HepG2 (cell line): ENCODE measurements at regions not wholly inside any gene's neighbourhood (a gene's known extent, or its start where the extent isn't known, plus 50 kb on each side); places are given as distances from the start of the nearest gene placed in this dataset.

Experiments used
- ATAC-seq: fragments of 200-7000 bp; cut with Tn5 transposase; 3 replicates; pipeline ENCODE4 v1.9.1; 2020; ENCODE audit warnings: mild to moderate bottlenecking, moderate library complexity
- BruUV-seq: library from RNA; stranded (reverse); fragments of 400-500 nt; replicated peaks from 2 replicates; lab custom pipeline; 2021; lab: Mats Ljungman, UMichigan
- CTCF ChIA-PET: fragments of 300-600 bp; formaldehyde crosslinking; extraction: SDS; loops from one replicate; lab custom pipeline; 2021; ENCODE audit warnings: low total read pairs, inconsistent platforms, low intra/inter-chr PET ratio; lab: Yijun Ruan, JAX
- POLR2A ChIA-PET: fragments of 350-600 bp; sonication (Branson Sonifier 250); formaldehyde crosslinking; loops from one replicate; lab custom pipeline; 2020; ENCODE audit warnings: antibody characterized with exemption, inconsistent platforms; lab: Yijun Ruan, JAX
- DNase-seq: peaks from one replicate; pipeline ENCODE4 v3.0.0-alpha.2; 2015; ENCODE audit warnings: low spot score
- FAIRE-seq: peaks from 3 replicates; lab custom pipeline; 2011; peaks lifted over from hg19 to GRCh38; lab: Jason Lieb, UNC
- H2AFZ ChIP-seq: one replicate; pipeline ENCODE4 v1.6.1; 2011; ENCODE audit warnings: low read length, inconsistent platforms
- H3K27ac ChIP-seq: fragments of 300-600 bp; 3 replicates; pipeline ENCODE4 v1.8.0; 2011; ENCODE audit warnings: mixed run types, mild to moderate bottlenecking, mixed read lengths, low read length, inconsistent platforms; ENCODE audit not compliant: insufficient read depth; ENCODE audit errors: extremely low read length
- H3K27me3 ChIP-seq, 2 experiments: fragments of 200-600 bp in 1 of 2; 2 replicates in 1 of 2; 3 replicates in 1 of 2; pipeline versions ENCODE4 v1.6.0 to v1.8.0; 2011; ENCODE audit warnings: low read length in 2 of 2, mild to moderate bottlenecking in 2 of 2, moderate library complexity in 2 of 2, inconsistent platforms in 1 of 2; ENCODE audit not compliant: insufficient read depth in 2 of 2, control insufficient read depth in 1 of 2
- H3K36me3 ChIP-seq, 2 experiments: fragments of 200-600 bp in 1 of 2; replicated peaks in 1 of 2; 2 replicates in 1 of 2; 3 replicates in 1 of 2; pipeline versions ENCODE4 v1.5.1 to v1.8.0; 2011; ENCODE audit warnings: low read length in 2 of 2, inconsistent platforms in 1 of 2; ENCODE audit not compliant: insufficient read depth in 2 of 2, control insufficient read depth in 1 of 2
- H3K4me1 ChIP-seq: 2 replicates; pipeline ENCODE4 v1.5.1; 2012; ENCODE audit warnings: low read length, inconsistent platforms; ENCODE audit not compliant: insufficient read depth
- H3K4me2 ChIP-seq: 2 replicates; pipeline ENCODE4 v1.6.0; 2011; ENCODE audit warnings: low read depth, low read length, inconsistent platforms
- H3K4me3 ChIP-seq, 3 experiments: fragments of 200-600 bp in 1 of 3; sonication (generic), shearing (Covaris generic) in 1 of 3; replicated peaks in 1 of 3; 2 replicates each; pipeline ENCODE4 v1.5.1; 2011 to 2016; ENCODE audit warnings: low read length in 3 of 3, inconsistent platforms in 2 of 3, low read depth in 2 of 3, mild to moderate bottlenecking in 2 of 3, control low read depth in 1 of 3, mixed read lengths in 1 of 3; ENCODE audit not compliant: insufficient read depth in 1 of 3
- H3K79me2 ChIP-seq: one replicate; pipeline ENCODE4 v1.6.1; 2011; ENCODE audit warnings: low read length, inconsistent platforms; ENCODE audit not compliant: insufficient read depth
- H3K9ac ChIP-seq: 2 replicates; pipeline ENCODE4 v1.6.0; 2011; ENCODE audit warnings: mild to moderate bottlenecking, low read depth, low read length, inconsistent platforms; ENCODE audit not compliant: insufficient read depth
- H3K9me3 ChIP-seq: 2 replicates; pipeline ENCODE4 v1.5.1; 2012; ENCODE audit warnings: mild to moderate bottlenecking, low read length
- H4K20me1 ChIP-seq: 2 replicates; pipeline ENCODE4 v1.6.0; 2011; ENCODE audit warnings: inconsistent platforms, mild to moderate bottlenecking, low read length, moderate library complexity; ENCODE audit not compliant: insufficient read depth
- BRD4 ChIP-seq: sonication (generic); formaldehyde crosslinking; IDR thresholded peaks from 2 replicates; pipeline ENCODE4 v1.4.0; 2020; ENCODE audit warnings: missing genetic modification reagents
- NFKB2 ChIP-seq: sonication (generic); formaldehyde crosslinking; IDR thresholded peaks from 2 replicates; pipeline ENCODE4 v1.4.0; 2020; ENCODE audit warnings: missing genetic modification reagents, borderline replicate concordance
- PCBP2 ChIP-seq: fragments of 200-400 bp; formaldehyde crosslinking; optimal IDR thresholded peaks from 2 replicates; pipeline ENCODE3; 2018; ENCODE audit warnings: low read length, low read depth; ENCODE audit not compliant: poor library complexity, severe bottlenecking
- RFXANK ChIP-seq: IDR thresholded peaks from 2 replicates; pipeline ENCODE4 v1.6.1; 2016
- SCMH1 ChIP-seq: sonication (generic); formaldehyde crosslinking; IDR thresholded peaks from 2 replicates; pipeline ENCODE4 v1.9.0; 2021; ENCODE audit warnings: missing genetic modification reagents, mild to moderate bottlenecking, borderline replicate concordance
- ZNF17 ChIP-seq: sonication (generic); formaldehyde crosslinking; IDR thresholded peaks from 2 replicates; pipeline ENCODE4 v1.5.0; 2020; ENCODE audit warnings: mild to moderate bottlenecking, missing genetic modification reagents
- ZNF276 ChIP-seq: sonication (generic); formaldehyde crosslinking; IDR thresholded peaks from 2 replicates; pipeline ENCODE4 v1.4.0; 2020; ENCODE audit warnings: mild to moderate bottlenecking, low read depth, missing genetic modification reagents
- ZNF512 ChIP-seq: sonication (generic); formaldehyde crosslinking; IDR thresholded peaks from 2 replicates; pipeline ENCODE4 v1.4.0; 2020; ENCODE audit warnings: mild to moderate bottlenecking, missing genetic modification reagents
- ZNF556 ChIP-seq: sonication (generic); formaldehyde crosslinking; IDR thresholded peaks from 2 replicates; pipeline ENCODE4 v1.4.0; 2020; ENCODE audit warnings: mild to moderate bottlenecking, missing genetic modification reagents, borderline replicate concordance
- WGBS: methylation state at CpG from one replicate; pipeline ENCODE4 v1.1.6; 2017; ENCODE audit warnings: low lambda C conversion rate; 5-methylcytosine and 5-hydroxymethylcytosine counted together
- in situ Hi-C: cut with HindIII; loops from 2 replicates; pipeline ENCODE4 v1.10.0; 2017; ENCODE audit warnings: low pct_unique_long_range_greater_than_20kb; ENCODE audit not compliant: extremely low pct_ligation_motif_present
- intact Hi-C: fragments of 100-400 bp; cut with micrococcal nuclease; formaldehyde crosslinking; loops from one replicate; pipeline ENCODE4 v1.10.0; 2022; ENCODE audit not compliant: unreplicated experiment

GRCh38 chr19:31098836-31099235 lies 250.4 kb downstream of the TSHZ3 start:
- H3K4me1 ChIP-seq, result no peaks in the 10 kb centered on the region
- TF ChIP-seq ZNF512 (no peak), ZNF276 (CRISPR knock-in tag) (no peak), PCBP2 (no peak), SCMH1 (no peak), BRD4 (CRISPR knock-in tag) (no peak), ZNF556 (CRISPR knock-in tag) (no peak), ZNF17 (CRISPR knock-in tag) (no peak), NFKB2 (no peak), RFXANK (no peak)
- H3K36me3 ChIP-seq, result no peaks in the 10 kb centered on the region
- no peak overlapping the region for H3K9ac ChIP-seq
- ChIA-PET CTCF (no interaction called here), POLR2A (no interaction called here)
- FAIRE-seq, result no peak
- WGBS, result 0% methylated on average over 2 of the region's 2 CpGs
- H2AFZ ChIP-seq, result no peak overlapping the region
- no TSS peak for BruUV-seq
- intact Hi-C loops, result no loop called here
- in situ Hi-C loops, result no loop called here
- no peak overlapping the region for H3K4me2 ChIP-seq
- H3K27me3 ChIP-seq, result no peaks in the 10 kb centered on the region
- ATAC-seq, result no peak
- no peak for DNase-seq
- H4K20me1 ChIP-seq, result no peaks in the 10 kb centered on the region
- H3K9me3 ChIP-seq, result peaks cover 19% of the 10 kb centered on the region
- no peak overlapping the region for H3K27ac ChIP-seq
- no peak overlapping the region for H3K4me3 ChIP-seq
- H3K79me2 ChIP-seq, result no peaks in the 10 kb centered on the region
